Esophagus squamous epithelium (tissue), 4 donors: ENCODE measurements at regions not wholly inside any gene's neighbourhood (a gene's known extent, or its start where the extent isn't known, plus 50 kb on each side); places are given as distances from the start of the nearest gene placed in this dataset.

Experiments
- POLR2A ChIP-seq, 4 donors: fragments of 450-650 bp; IDR thresholded peaks; one replicate each; pipeline ENCODE4 v1.6.1; 2017; ENCODE audit warnings: antibody characterized with exemption in 4 of 4, mild to moderate bottlenecking in 4 of 4, moderate library complexity in 3 of 4
- TF ChIP-seq, protein P1 (sequence below), 6 experiments: fragments of 450-650 bp in 4 of 6; fragments of 200-600 bp in 2 of 6; sonication (generic) in 2 of 6; IDR thresholded peaks; one replicate each; pipeline ENCODE4 v1.5.1; 2016 to 2019; ENCODE audit warnings: antibody characterized with exemption in 6 of 6, mild to moderate bottlenecking in 4 of 6, moderate library complexity in 4 of 6

DNA sequence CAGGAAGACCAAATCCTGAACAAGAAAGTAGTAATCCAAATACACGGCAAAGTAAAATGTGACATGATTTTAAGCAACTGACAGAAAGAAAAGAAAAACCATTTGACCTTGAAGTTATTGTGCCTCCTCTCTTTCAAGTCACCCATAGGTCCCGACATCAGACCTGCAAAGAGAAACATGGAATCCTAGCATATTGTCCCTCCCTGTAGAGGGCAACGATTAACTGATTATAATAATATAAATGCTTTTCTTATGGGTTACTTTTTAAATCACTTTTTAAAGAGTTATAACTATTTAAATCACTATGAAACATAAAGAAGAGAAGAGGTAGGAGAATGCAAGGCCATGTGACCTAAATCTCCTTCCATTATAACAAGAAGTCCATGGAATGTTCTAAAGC, 143.2 kb upstream of the LIPC start:
- TF ChIP-seq POLR2A (IDR thresholded peaks at IDR 0.05) = no peak
- TF ChIP-seq, protein P1, sequence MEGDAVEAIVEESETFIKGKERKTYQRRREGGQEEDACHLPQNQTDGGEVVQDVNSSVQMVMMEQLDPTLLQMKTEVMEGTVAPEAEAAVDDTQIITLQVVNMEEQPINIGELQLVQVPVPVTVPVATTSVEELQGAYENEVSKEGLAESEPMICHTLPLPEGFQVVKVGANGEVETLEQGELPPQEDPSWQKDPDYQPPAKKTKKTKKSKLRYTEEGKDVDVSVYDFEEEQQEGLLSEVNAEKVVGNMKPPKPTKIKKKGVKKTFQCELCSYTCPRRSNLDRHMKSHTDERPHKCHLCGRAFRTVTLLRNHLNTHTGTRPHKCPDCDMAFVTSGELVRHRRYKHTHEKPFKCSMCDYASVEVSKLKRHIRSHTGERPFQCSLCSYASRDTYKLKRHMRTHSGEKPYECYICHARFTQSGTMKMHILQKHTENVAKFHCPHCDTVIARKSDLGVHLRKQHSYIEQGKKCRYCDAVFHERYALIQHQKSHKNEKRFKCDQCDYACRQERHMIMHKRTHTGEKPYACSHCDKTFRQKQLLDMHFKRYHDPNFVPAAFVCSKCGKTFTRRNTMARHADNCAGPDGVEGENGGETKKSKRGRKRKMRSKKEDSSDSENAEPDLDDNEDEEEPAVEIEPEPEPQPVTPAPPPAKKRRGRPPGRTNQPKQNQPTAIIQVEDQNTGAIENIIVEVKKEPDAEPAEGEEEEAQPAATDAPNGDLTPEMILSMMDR (IDR thresholded peaks at IDR 0.05) = no peak
